ENCODE measurements at regions not wholly inside any gene's neighbourhood (a gene's known extent, or its start where the extent isn't known, plus 50 kb on each side); places are given as distances from the start of the nearest gene placed in this dataset.

- H3K27ac ChIP-seq = no peak overlapping the region
- peaks cover 0 to 6% (median 0%) of the 10 kb centered on the region in 9 donors for H3K4me1 ChIP-seq
- no peak overlapping the region for H3K4me3 ChIP-seq
- no peaks in the 10 kb centered on the region for H3K27me3 ChIP-seq
- H3K36me3 ChIP-seq = no peaks in the 10 kb centered on the region
- TF ChIP-seq CTCF (IDR thresholded peaks at IDR 0.05) = no peak
- ATAC-seq (no peak), DNase-seq (no peak)
- intact Hi-C loops (cut with DNase I) = no loop called here
- H3K9me3 ChIP-seq = no peaks in the 10 kb centered on the region
- WGBS, 2 donors = 93 to 96% methylated on average over 5 of the region's 5 CpGs
These were observed 56.0 kb downstream of the PLK2 start for GRCh38 chr5:58403822-58404433.

- WGBS, 2 donors = 83 to 84% methylated on average over 2 of the region's 2 CpGs
- Histone ChIP-seq H3K9me3 (no peaks in the 10 kb centered on the region), H3K36me3 (no peaks in the 10 kb centered on the region), H3K27ac (no peak overlapping the region), H3K4me3 (no peak overlapping the region), H3K4me1 (peaks cover 0 to 6% (median 0%) of the 10 kb centered on the region in 9 donors), H3K27me3 (no peaks in the 10 kb centered on the region)
- ATAC-seq = peak in 1 of 8 donors; percentile 30
- TF ChIP-seq CTCF (IDR thresholded peaks at IDR 0.05) = no peak
- intact Hi-C loops (cut with DNase I) = no loop called here
- no peak for DNase-seq
These were observed 58.2 kb downstream of the PLK2 start for GRCh38 chr5:58401701-58402100.

- no peaks in the 10 kb centered on the region for H3K9me3 ChIP-seq
- H3K27me3 ChIP-seq = no peaks in the 10 kb centered on the region
- intact Hi-C loops (cut with DNase I) = no loop called here
- WGBS, 2 donors = 42 to 55% methylated on average over 2 of the region's 2 CpGs
- ATAC-seq (peak in 3 of 8 donors; percentile 55 to 94 (median 61)), DNase-seq (no peak)
- no peak for TF ChIP-seq CTCF (IDR thresholded peaks at IDR 0.05)
- H3K4me1 ChIP-seq = peaks cover 0 to 6% (median 0%) of the 10 kb centered on the region in 9 donors
- no peaks in the 10 kb centered on the region for H3K36me3 ChIP-seq
- H3K27ac ChIP-seq = peak overlapping the region in 5 of 10 donors; percentile 1 to 52 (median 31)
- H3K4me3 ChIP-seq = no peak overlapping the region
These were observed 59.1 kb downstream of the PLK2 start for GRCh38 chr5:58400737-58401136.

GRCh38 chr5:58399951-58400350 is 59.9 kb downstream of the PLK2 start:
- Histone ChIP-seq H3K27ac (peak overlapping the region in 4 of 10 donors; percentile 21 to 52 (median 35)), H3K4me3 (no peak overlapping the region), H3K4me1 (peaks cover 0 to 6% (median 0%) of the 10 kb centered on the region in 9 donors), H3K36me3 (no peaks in the 10 kb centered on the region), H3K9me3 (no peaks in the 10 kb centered on the region), H3K27me3 (no peaks in the 10 kb centered on the region)
- ATAC-seq (no peak), DNase-seq (no peak)
- WGBS, 2 donors = 94 to 96% methylated on average over 1 of the region's 1 CpG
- no peak for TF ChIP-seq CTCF (IDR thresholded peaks at IDR 0.05)
- intact Hi-C loops (cut with DNase I) = no loop called here
